Keratinocyte (primary cell): ENCODE measurements at regions not wholly inside any gene's neighbourhood (a gene's known extent, or its start where the extent isn't known, plus 50 kb on each side); places are given as distances from the start of the nearest gene placed in this dataset.

ENCODE experiments used
- DNase-seq: peaks from one replicate; pipeline ENCODE4 v3.0.0-alpha.2; 2011; ENCODE audit warnings: low read depth, missing footprints, low spot score
- FAIRE-seq: peaks from 2 replicates; lab custom pipeline; 2011; peaks lifted over from hg19 to GRCh38; lab: Jason Lieb, UNC
- H2AFZ ChIP-seq: 2 replicates; pipeline ENCODE4 v1.6.0; 2012; ENCODE audit warnings: low read length, control low read depth, inconsistent platforms; ENCODE audit not compliant: control insufficient read depth
- H3K27ac ChIP-seq: 2 replicates; pipeline ENCODE4 v1.5.1; 2011; ENCODE audit warnings: low read length; ENCODE audit not compliant: control insufficient read depth, insufficient read depth
- H3K27me3 ChIP-seq: 3 replicates; pipeline ENCODE4 v1.6.0; 2011; ENCODE audit warnings: low read length; ENCODE audit not compliant: control insufficient read depth, insufficient read depth; ENCODE audit errors: extremely low read depth
- H3K36me3 ChIP-seq, 2 experiments: 2 replicates in 1 of 2; 3 replicates in 1 of 2; pipeline ENCODE4 v1.5.1; 2011; ENCODE audit warnings: low read length in 2 of 2, mild to moderate bottlenecking in 1 of 2; ENCODE audit not compliant: control insufficient read depth in 2 of 2, insufficient read depth in 2 of 2; ENCODE audit errors: extremely low read depth in 1 of 2
- H3K4me1 ChIP-seq: 3 replicates; pipeline ENCODE4 v1.5.1; 2011; ENCODE audit warnings: low read length; ENCODE audit not compliant: control insufficient read depth, insufficient read depth; ENCODE audit errors: extremely low read depth
- H3K4me2 ChIP-seq: 3 replicates; pipeline ENCODE4 v1.6.0; 2011; ENCODE audit warnings: low read depth, low read length; ENCODE audit not compliant: control insufficient read depth, insufficient read depth; ENCODE audit errors: extremely low read depth
- H3K4me3 ChIP-seq, 3 experiments: fragments of 200-600 bp in 1 of 3; sonication (generic) in 1 of 3; 2 replicates in 2 of 3; 3 replicates in 1 of 3; pipeline ENCODE4 v1.5.1; 2011 to 2016; ENCODE audit warnings: low read length in 3 of 3, mild to moderate bottlenecking in 3 of 3, control low read depth in 2 of 3, inconsistent platforms in 1 of 3, low read depth in 1 of 3, mixed read lengths in 1 of 3, mixed run types in 1 of 3, moderate library complexity in 1 of 3; ENCODE audit not compliant: control insufficient read depth in 2 of 3, insufficient read depth in 2 of 3; ENCODE audit errors: extremely low read depth in 1 of 3
- H3K79me2 ChIP-seq: 2 replicates; pipeline ENCODE4 v1.6.0; 2012; ENCODE audit warnings: low read length; ENCODE audit not compliant: control insufficient read depth, insufficient read depth
- H3K9ac ChIP-seq: 3 replicates; pipeline ENCODE4 v1.6.0; 2011; ENCODE audit warnings: low read length; ENCODE audit not compliant: control insufficient read depth, insufficient read depth; ENCODE audit errors: extremely low read depth
- H3K9me1 ChIP-seq: 3 replicates; pipeline ENCODE4 v1.6.0; 2011; ENCODE audit warnings: low read length; ENCODE audit not compliant: control insufficient read depth, insufficient read depth; ENCODE audit errors: extremely low read depth
- H3K9me3 ChIP-seq: 2 replicates; pipeline ENCODE4 v1.5.1; 2012; ENCODE audit warnings: low read depth, low read length; ENCODE audit not compliant: control insufficient read depth
- H4K20me1 ChIP-seq: 3 replicates; pipeline ENCODE4 v1.6.0; 2011; ENCODE audit warnings: low read length; ENCODE audit not compliant: control insufficient read depth, insufficient read depth; ENCODE audit errors: extremely low read depth
- EZH2 ChIP-seq: IDR thresholded peaks from one replicate; pipeline ENCODE4 v1.6.1; 2012; ENCODE audit warnings: inconsistent platforms, mild to moderate bottlenecking, low read length, moderate library complexity
- dilution Hi-C: fragments of 300-500 bp; cut with MboI; formaldehyde crosslinking; loops from one replicate; pipeline ENCODE4 v1.7.0; 2020; ENCODE audit warnings: low sequenced_read_pairs; ENCODE audit not compliant: extremely low pct_ligation_motif_present
- TF ChIP-seq, protein P1 (sequence below), 3 experiments: IDR thresholded peaks in 1 of 3; conservative IDR thresholded peaks in 1 of 3; optimal IDR thresholded peaks in 1 of 3; 2 replicates in 2 of 3; 3 replicates in 1 of 3; pipeline versions ENCODE3 to v1.5.1; 2011; ENCODE audit warnings: low read length in 3 of 3, mild to moderate bottlenecking in 3 of 3, moderate library complexity in 2 of 3, control low read depth in 1 of 3, inconsistent platforms in 1 of 3; ENCODE audit not compliant: insufficient read depth in 2 of 3; ENCODE audit errors: extremely low read depth in 1 of 3

GRCh38 chr13:97726664-97727280 lies 226.7 kb upstream of the IPO5 start:
- Histone ChIP-seq H4K20me1 (no peaks in the 10 kb centered on the region), H3K79me2 (no peaks in the 10 kb centered on the region), H3K9ac (no peak overlapping the region), H3K36me3 (no peaks in the 10 kb centered on the region), H3K9me1 (no peaks in the 10 kb centered on the region), H2AFZ (no peak overlapping the region), H3K4me1 (no peaks in the 10 kb centered on the region), H3K4me3 (no peak overlapping the region), H3K27me3 (no peaks in the 10 kb centered on the region), H3K9me3 (no peaks in the 10 kb centered on the region), H3K4me2 (no peak overlapping the region), H3K27ac (no peak overlapping the region)
- dilution Hi-C loops = no loop called here
- FAIRE-seq (no peak), DNase-seq (no peak)
- TF ChIP-seq, protein P1, sequence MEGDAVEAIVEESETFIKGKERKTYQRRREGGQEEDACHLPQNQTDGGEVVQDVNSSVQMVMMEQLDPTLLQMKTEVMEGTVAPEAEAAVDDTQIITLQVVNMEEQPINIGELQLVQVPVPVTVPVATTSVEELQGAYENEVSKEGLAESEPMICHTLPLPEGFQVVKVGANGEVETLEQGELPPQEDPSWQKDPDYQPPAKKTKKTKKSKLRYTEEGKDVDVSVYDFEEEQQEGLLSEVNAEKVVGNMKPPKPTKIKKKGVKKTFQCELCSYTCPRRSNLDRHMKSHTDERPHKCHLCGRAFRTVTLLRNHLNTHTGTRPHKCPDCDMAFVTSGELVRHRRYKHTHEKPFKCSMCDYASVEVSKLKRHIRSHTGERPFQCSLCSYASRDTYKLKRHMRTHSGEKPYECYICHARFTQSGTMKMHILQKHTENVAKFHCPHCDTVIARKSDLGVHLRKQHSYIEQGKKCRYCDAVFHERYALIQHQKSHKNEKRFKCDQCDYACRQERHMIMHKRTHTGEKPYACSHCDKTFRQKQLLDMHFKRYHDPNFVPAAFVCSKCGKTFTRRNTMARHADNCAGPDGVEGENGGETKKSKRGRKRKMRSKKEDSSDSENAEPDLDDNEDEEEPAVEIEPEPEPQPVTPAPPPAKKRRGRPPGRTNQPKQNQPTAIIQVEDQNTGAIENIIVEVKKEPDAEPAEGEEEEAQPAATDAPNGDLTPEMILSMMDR (optimal IDR thresholded peaks at IDR 0.05 in 1 of 3, IDR thresholded peaks at IDR 0.05 in 1 of 3, conservative IDR thresholded peaks at IDR 0.05 in 1 of 3; ENCODE audit: extremely low read depth in 1 of 3, insufficient read depth in 2 of 3, low read length in 3 of 3) = no peak
- no peak for TF ChIP-seq EZH2

DNA sequence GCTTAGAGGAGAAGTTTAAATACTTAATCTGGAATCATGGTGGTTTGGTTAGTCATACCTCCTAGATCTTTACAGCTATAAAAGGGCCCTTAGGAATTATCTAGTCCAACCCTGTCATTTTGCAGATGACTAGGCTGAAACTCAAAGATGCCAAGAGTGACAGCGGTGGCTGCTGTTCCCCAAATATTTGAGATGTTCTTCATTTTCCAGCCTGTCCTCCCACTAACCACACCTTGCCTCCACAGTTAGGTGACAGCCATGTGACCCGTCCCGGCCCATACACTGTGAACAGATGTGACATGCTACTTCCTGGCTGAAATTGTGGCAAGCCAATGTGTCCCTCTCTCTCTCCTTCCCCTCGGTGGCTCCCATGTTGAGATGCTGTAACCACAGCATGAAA lies 225.5 kb upstream of the IPO5 start:
- dilution Hi-C loops = no loop called here
- Histone ChIP-seq H3K9ac (no peak overlapping the region), H3K4me2 (no peak overlapping the region), H3K27me3 (no peaks in the 10 kb centered on the region), H3K4me1 (no peaks in the 10 kb centered on the region), H3K9me3 (no peaks in the 10 kb centered on the region), H2AFZ (no peak overlapping the region), H4K20me1 (no peaks in the 10 kb centered on the region), H3K27ac (no peak overlapping the region), H3K36me3 (no peaks in the 10 kb centered on the region), H3K4me3 (no peak overlapping the region), H3K79me2 (no peaks in the 10 kb centered on the region), H3K9me1 (no peaks in the 10 kb centered on the region)
- DNase-seq (no peak), FAIRE-seq (no peak)
- TF ChIP-seq EZH2 = no peak
- TF ChIP-seq, protein P1 (optimal IDR thresholded peaks at IDR 0.05 in 1 of 3, IDR thresholded peaks at IDR 0.05 in 1 of 3, conservative IDR thresholded peaks at IDR 0.05 in 1 of 3; ENCODE audit: extremely low read depth in 1 of 3, insufficient read depth in 2 of 3, low read length in 3 of 3) = no peak
